Body of pancreas (tissue), 4 donors: ENCODE measurements at regions not wholly inside any gene's neighbourhood (a gene's known extent, or its start where the extent isn't known, plus 50 kb on each side); places are given as distances from the start of the nearest gene placed in this dataset.
A peak's percentile ranks its signal among the peaks of the same experiment; 100 is the strongest.

ENCODE experiments used
- ATAC-seq: fragments of 150-250 bp; one replicate; pipeline ENCODE4 v1.9.1; 2016
- DNase-seq, 4 donors: peaks; one replicate each; pipeline ENCODE4 v3.0.0-alpha.2; 2019
- H3K27ac ChIP-seq, 4 donors: fragments of 200-600 bp; sonication (generic); 1 replicate in 3 of 4; 2 replicates in 1 of 4; pipeline versions ENCODE4 v1.5.1 to v1.6.1; 2016 to 2019; ENCODE audit warnings: mild to moderate bottlenecking in 1 of 4, mixed read lengths in 1 of 4, moderate library complexity in 1 of 4
- H3K27me3 ChIP-seq, 2 donors: fragments of 200-600 bp; sonication (generic); one replicate each; pipeline ENCODE4 v1.6.0; 2016; ENCODE audit warnings: mild to moderate bottlenecking in 1 of 2
- H3K36me3 ChIP-seq, 2 donors: fragments of 200-600 bp; sonication (generic); replicated peaks in 1 of 2; 2 replicates each; pipeline ENCODE4 v1.5.1; 2016; ENCODE audit warnings: low read depth in 2 of 2; ENCODE audit not compliant: insufficient read depth in 1 of 2
- H3K4me1 ChIP-seq: fragments of 200-600 bp; sonication (generic); one replicate; pipeline ENCODE4 v1.6.0; 2016
- H3K4me3 ChIP-seq, 2 donors: fragments of 200-600 bp; sonication (generic); 1 replicate in 1 of 2; 2 replicates in 1 of 2; pipeline ENCODE4 v1.5.1; 2016 to 2019
- H3K9me3 ChIP-seq, 3 donors: fragments of 200-600 bp; sonication (generic); 1 replicate in 2 of 3; 2 replicates in 1 of 3; pipeline ENCODE4 v1.5.1; 2016
- POLR2A ChIP-seq, 3 donors: fragments of 450-650 bp; IDR thresholded peaks; one replicate each; pipeline ENCODE4 v1.6.1; 2016; ENCODE audit warnings: antibody characterized with exemption in 3 of 3, mild to moderate bottlenecking in 2 of 3
- WGBS, 2 donors: methylation state at CpG; one replicate each; pipeline ENCODE4 v1.1.5; 2017; 5-methylcytosine and 5-hydroxymethylcytosine counted together
- intact Hi-C: fragments of 100-400 bp; cut with DNase I; formaldehyde crosslinking; loops from one replicate; pipeline ENCODE4 v1.15.1; 2023
- TF ChIP-seq, protein P1 (sequence below), 7 experiments: fragments of 450-650 bp in 4 of 7; fragments of 200-600 bp in 3 of 7; sonication (generic) in 3 of 7; IDR thresholded peaks; one replicate each; pipeline ENCODE4 v1.5.1; 2016 to 2019; ENCODE audit warnings: antibody characterized with exemption in 7 of 7

DNA sequence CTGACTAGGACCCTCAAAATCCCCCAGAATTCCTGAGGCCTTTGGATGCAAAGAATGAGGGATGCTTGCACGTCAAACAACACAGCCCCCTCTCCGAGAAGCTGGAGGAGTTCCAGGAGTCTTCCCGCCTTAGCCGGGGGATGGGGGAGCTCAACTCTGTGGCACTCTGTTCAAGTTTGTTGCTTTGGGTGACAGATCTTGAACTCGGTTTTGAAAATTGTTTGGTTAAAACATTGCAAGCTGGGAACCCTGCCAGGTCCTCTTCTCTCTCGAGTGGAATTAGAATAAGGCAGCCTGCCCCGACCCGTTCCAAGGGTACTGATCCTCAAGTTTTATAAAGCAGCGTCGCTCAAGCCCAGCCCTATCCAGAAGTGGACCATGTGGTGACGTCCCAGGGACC, 244.1 kb downstream of the LOXHD1 start:
- H3K4me1 ChIP-seq: no peaks in the 10 kb centered on the region
- H3K36me3 ChIP-seq: no peaks in the 10 kb centered on the region
- 42 to 54% methylated on average over 11 of the region's 11 CpGs for WGBS, 2 donors
- H3K27me3 ChIP-seq: no peaks in the 10 kb centered on the region
- peak in 1 of 4 donors; percentile 18 for DNase-seq
- intact Hi-C loops: no loop called here
- H3K27ac ChIP-seq: no peak overlapping the region
- ATAC-seq: no peak
- no peaks in the 10 kb centered on the region for H3K9me3 ChIP-seq
- no peak for TF ChIP-seq POLR2A (IDR thresholded peaks at IDR 0.05)
- TF ChIP-seq, protein P1, sequence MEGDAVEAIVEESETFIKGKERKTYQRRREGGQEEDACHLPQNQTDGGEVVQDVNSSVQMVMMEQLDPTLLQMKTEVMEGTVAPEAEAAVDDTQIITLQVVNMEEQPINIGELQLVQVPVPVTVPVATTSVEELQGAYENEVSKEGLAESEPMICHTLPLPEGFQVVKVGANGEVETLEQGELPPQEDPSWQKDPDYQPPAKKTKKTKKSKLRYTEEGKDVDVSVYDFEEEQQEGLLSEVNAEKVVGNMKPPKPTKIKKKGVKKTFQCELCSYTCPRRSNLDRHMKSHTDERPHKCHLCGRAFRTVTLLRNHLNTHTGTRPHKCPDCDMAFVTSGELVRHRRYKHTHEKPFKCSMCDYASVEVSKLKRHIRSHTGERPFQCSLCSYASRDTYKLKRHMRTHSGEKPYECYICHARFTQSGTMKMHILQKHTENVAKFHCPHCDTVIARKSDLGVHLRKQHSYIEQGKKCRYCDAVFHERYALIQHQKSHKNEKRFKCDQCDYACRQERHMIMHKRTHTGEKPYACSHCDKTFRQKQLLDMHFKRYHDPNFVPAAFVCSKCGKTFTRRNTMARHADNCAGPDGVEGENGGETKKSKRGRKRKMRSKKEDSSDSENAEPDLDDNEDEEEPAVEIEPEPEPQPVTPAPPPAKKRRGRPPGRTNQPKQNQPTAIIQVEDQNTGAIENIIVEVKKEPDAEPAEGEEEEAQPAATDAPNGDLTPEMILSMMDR (IDR thresholded peaks at IDR 0.05): no peak
- no peak overlapping the region for H3K4me3 ChIP-seq

DNA sequence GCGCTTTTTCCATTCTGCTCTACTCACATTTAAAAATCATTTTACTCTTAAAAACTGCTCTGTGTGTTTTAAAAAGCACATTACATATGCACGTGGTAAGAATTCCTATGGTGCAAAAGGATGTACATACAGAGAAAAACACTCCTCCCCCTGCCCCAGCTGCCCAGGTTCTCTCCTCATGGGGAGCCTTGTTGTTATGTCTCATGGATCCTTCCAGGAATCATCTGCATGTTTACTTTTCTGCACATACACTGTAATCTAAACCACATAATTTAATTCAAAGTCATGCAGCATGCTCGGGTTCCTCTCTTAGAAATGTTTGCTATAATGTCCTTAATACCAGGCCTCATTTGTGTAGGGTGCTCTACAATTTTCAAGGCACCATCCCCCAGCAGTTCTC, 243.3 kb downstream of the LOXHD1 start:
- H3K27ac ChIP-seq: no peak overlapping the region
- WGBS, 2 donors: 61 to 62% methylated on average over 3 of the region's 3 CpGs
- ATAC-seq (no peak), DNase-seq (no peak)
- no peaks in the 10 kb centered on the region for H3K9me3 ChIP-seq
- no peaks in the 10 kb centered on the region for H3K36me3 ChIP-seq
- H3K27me3 ChIP-seq: no peaks in the 10 kb centered on the region
- intact Hi-C loops: no loop called here
- TF ChIP-seq, protein P1 (IDR thresholded peaks at IDR 0.05): no peak
- TF ChIP-seq POLR2A (IDR thresholded peaks at IDR 0.05): no peak
- H3K4me3 ChIP-seq: no peak overlapping the region
- H3K4me1 ChIP-seq: no peaks in the 10 kb centered on the region

DNA sequence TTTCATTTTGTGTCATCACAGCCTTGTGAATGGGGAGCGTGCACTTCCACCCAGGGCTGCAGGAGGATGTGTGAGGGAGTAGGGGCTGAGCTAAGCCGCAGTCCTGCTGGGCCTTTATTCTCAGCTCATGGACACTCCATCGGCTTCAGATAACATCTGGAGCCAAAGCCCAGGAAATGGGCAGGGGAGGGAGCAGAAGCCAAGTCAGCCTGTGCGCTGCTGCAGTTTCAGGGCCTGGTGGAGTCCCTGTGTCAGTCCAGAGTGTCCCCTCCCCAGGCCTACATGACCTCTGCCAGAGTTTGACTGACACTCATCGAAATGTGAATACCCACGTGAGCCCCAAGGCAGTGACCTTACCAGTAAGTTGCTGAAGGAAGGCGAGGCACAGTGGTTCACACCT, 242.2 kb downstream of the LOXHD1 start:
- intact Hi-C loops: no loop called here
- 72 to 76% methylated on average over 4 to 7 of the region's 7 CpGs for WGBS, 2 donors
- no peak for TF ChIP-seq POLR2A (IDR thresholded peaks at IDR 0.05)
- TF ChIP-seq, protein P1 (IDR thresholded peaks at IDR 0.05): no peak
- no peaks in the 10 kb centered on the region for H3K9me3 ChIP-seq
- no peak overlapping the region for H3K4me3 ChIP-seq
- H3K4me1 ChIP-seq: no peaks in the 10 kb centered on the region
- no peak overlapping the region for H3K27ac ChIP-seq
- DNase-seq: no peak
- no peaks in the 10 kb centered on the region for H3K27me3 ChIP-seq
- H3K36me3 ChIP-seq: no peaks in the 10 kb centered on the region
- ATAC-seq: no peak

DNA sequence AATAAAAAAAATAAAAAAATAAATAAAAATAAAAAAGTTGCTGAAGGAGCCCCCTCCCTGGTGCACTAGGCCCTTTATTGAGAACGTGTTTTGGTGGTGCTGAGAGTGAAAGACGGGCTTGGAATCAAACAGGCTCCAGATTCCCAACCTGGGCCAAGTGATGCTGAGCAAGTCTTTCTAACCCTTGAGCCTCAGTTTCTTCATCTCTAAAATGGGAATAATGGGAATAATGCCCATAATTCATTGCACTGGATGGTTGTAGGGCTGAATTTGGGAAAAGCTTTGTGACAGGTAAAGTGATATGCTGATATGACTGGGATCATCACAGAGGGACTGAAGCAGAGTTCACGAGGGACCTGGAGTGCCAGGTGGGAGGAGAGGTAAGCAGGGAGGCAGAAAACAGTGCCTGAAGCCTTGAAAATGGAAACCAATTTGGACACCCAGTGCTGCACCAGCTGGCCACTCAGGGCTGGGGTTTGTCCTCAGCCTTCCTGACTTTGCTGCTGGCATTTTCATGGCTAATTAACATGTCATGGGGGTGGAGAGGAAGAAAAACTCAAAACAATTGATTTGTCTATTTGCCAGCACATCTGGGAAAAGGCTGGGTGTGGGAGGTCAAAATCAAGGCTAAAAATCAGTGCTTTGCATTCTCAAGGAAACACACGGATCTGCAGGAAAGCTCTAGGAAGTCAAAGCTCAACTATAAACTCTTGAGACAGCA, 241.3 kb downstream of the LOXHD1 start:
- H3K36me3 ChIP-seq: no peaks in the 10 kb centered on the region
- TF ChIP-seq, protein P1 (IDR thresholded peaks at IDR 0.05): no peak
- no peak for TF ChIP-seq POLR2A (IDR thresholded peaks at IDR 0.05)
- no peaks in the 10 kb centered on the region for H3K9me3 ChIP-seq
- 70 to 76% methylated on average over 4 of the region's 4 CpGs for WGBS, 2 donors
- DNase-seq (peak in 1 of 4 donors; percentile 7), ATAC-seq (no peak)
- no peak overlapping the region for H3K4me3 ChIP-seq
- intact Hi-C loops: no loop called here
- no peaks in the 10 kb centered on the region for H3K4me1 ChIP-seq
- no peak overlapping the region for H3K27ac ChIP-seq
- H3K27me3 ChIP-seq: no peaks in the 10 kb centered on the region
